ENCODE measurements at regions not wholly inside any gene's neighbourhood (a gene's known extent, or its start where the extent isn't known, plus 50 kb on each side); places are given as distances from the start of the nearest gene placed in this dataset.

DNA sequence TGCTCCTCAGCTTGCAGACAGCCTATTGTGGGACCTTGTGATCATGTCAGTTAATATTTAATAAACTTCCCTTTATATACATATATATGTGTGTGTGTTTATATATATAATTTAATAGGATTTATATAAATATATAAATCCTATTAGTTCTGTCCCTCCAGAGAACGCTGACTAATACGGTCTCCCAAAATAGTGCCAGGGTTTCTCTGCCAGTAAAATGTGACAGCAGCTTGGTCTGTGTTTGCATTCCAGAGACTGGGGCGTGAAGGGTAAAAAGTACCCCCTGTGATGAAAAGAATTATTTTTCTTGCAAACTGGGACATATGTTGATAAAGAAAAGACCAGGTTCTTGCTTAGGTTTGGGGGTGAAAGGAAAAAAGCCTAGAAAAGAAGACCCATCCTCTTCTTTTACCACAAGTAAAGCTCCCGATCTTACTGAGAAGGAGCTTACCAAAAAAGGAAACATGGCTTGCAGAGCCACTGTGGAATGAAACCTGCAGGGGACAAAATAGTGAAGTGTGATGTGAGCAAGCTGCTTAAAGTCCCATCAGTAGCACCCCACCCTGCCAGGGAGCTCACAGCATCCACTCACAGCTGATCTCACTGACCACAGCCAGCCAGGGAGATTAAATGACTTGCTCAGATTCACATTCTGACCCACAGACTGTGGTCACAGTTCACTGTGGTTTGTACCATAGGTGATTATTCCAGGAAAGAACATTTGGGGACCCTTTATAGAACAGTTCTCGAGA, 110.9 kb upstream of the RMP24 start:
- no peaks in the 10 kb centered on the region for H3K27me3 ChIP-seq (ENCODE audit: low read depth)
- TF ChIP-seq, protein P1, sequence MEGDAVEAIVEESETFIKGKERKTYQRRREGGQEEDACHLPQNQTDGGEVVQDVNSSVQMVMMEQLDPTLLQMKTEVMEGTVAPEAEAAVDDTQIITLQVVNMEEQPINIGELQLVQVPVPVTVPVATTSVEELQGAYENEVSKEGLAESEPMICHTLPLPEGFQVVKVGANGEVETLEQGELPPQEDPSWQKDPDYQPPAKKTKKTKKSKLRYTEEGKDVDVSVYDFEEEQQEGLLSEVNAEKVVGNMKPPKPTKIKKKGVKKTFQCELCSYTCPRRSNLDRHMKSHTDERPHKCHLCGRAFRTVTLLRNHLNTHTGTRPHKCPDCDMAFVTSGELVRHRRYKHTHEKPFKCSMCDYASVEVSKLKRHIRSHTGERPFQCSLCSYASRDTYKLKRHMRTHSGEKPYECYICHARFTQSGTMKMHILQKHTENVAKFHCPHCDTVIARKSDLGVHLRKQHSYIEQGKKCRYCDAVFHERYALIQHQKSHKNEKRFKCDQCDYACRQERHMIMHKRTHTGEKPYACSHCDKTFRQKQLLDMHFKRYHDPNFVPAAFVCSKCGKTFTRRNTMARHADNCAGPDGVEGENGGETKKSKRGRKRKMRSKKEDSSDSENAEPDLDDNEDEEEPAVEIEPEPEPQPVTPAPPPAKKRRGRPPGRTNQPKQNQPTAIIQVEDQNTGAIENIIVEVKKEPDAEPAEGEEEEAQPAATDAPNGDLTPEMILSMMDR (IDR thresholded peaks at IDR 0.05; ENCODE audit: borderline replicate concordance), result peak; percentile 4
- H3K4me1 ChIP-seq, result peaks cover 11% of the 10 kb centered on the region
- peak; percentile 30 for DNase-seq
- H3K27ac ChIP-seq (replicated peaks), result peak overlapping the region; percentile 83
- intact Hi-C loops (cut with micrococcal nuclease), result no loop called here
- H3K36me3 ChIP-seq, result no peaks in the 10 kb centered on the region
- peaks cover 3% of the 10 kb centered on the region for H3K9me3 ChIP-seq (replicated peaks)
- H3K4me3 ChIP-seq, result peak overlapping the region; percentile 50

DNA sequence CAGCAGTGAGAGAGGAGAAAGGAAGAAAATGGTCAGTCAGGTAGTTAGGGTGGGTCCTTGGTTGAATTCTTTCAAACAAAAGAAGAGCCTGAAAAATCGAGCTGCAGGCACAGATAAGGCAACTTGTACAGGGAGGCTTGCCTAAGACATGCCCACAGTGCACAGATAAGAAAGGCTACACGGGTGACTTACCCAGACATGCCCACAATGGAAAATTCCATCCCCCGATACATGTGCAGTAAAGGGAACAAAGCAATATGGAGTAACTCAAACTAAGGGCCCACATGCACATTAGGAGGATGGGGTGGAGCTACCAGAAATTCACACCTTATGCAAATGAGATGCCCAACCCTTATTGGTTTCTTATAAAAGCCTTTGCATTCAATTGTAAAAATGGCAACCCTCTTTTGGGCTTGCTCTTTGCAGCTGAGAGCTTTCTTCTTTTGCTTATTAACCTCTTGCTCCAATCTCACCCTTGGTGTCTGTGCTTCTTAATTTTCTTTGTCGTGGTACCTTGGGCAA, 110.3 kb upstream of the RMP24 start:
- Histone ChIP-seq H3K27ac (replicated peaks) (peak overlapping the region; percentile 83), H3K4me1 (peaks cover 11% of the 10 kb centered on the region), H3K36me3 (no peaks in the 10 kb centered on the region), H3K9me3 (replicated peaks) (no peaks in the 10 kb centered on the region), H3K4me3 (peak overlapping the region; percentile 50), H3K27me3 (ENCODE audit: low read depth) (no peaks in the 10 kb centered on the region)
- TF ChIP-seq, protein P1 (IDR thresholded peaks at IDR 0.05; ENCODE audit: borderline replicate concordance), result no peak
- intact Hi-C loops (cut with micrococcal nuclease), result no loop called here
- DNase-seq, result no peak

DNA sequence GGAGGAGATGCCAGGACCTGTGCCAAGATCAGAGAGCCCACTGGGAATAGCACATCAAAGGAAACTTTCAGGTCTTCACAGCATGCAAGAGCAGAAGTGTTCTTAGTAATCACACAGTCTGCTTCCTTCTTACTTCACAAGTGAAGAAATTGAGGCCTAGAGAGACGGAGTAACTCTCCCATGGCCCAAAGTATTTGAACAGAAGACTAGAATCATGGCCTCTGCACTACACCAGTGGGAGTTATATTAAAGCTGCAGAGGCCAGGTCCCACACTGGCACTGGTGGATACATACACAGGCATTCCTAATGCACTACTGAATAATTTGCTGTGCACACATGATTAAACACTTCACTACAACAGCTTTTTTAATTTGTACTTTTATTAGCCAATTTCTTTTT, 107.6 kb upstream of the RMP24 start:
- Histone ChIP-seq H3K36me3 (no peaks in the 10 kb centered on the region), H3K9me3 (replicated peaks) (no peaks in the 10 kb centered on the region), H3K4me3 (no peak overlapping the region), H3K27ac (replicated peaks) (no peak overlapping the region), H3K27me3 (ENCODE audit: low read depth) (no peaks in the 10 kb centered on the region), H3K4me1 (peaks cover 11% of the 10 kb centered on the region)
- no peak for DNase-seq
- TF ChIP-seq, protein P1 (IDR thresholded peaks at IDR 0.05; ENCODE audit: borderline replicate concordance), result no peak
- intact Hi-C loops (cut with micrococcal nuclease), result no loop called here

DNA sequence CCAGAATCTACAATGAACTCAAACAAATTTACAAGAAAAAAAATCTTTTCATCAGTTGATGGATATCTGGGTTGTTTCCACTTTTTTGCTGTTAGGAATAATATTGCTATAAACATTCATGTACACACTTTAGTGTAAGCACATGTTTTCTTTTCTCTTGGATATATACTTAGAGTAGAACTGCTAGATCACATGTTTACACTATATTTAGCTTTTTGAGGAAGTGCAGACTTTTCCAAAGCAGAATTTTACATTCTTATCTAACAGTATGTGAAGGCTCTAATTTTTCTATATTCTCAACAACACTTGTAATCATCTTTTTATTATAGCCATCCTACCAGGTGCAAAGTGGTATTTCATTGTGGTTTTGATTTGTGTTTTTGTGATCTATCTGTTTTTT, 103.6 kb upstream of the RMP24 start:
- Histone ChIP-seq H3K9me3 (replicated peaks) (peaks cover 8% of the 10 kb centered on the region), H3K27me3 (ENCODE audit: low read depth) (no peaks in the 10 kb centered on the region), H3K4me1 (no peaks in the 10 kb centered on the region), H3K27ac (replicated peaks) (no peak overlapping the region), H3K36me3 (no peaks in the 10 kb centered on the region), H3K4me3 (no peak overlapping the region)
- no peak for DNase-seq
- intact Hi-C loops (cut with micrococcal nuclease), result no loop called here
- TF ChIP-seq, protein P1 (IDR thresholded peaks at IDR 0.05; ENCODE audit: borderline replicate concordance), result no peak

DNA sequence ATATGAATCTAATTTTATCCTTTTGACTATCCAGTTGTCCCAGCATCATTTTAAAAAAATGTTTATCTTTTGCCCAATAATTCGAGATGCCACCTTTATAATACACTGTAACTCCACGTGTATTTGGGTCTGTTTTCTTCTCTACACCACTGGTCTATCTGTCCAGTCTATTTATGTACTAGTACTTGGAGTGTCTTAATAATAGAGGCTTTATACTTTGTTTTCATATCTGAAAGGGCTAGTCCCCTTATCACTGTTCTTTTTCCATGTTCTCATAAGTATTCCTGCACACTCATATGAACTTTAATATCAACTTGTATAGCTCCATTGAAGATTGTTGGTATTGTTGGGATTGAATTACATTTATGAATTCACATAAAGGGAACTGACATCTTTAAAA, 101.1 kb upstream of the RMP24 start:
- Histone ChIP-seq H3K36me3 (no peaks in the 10 kb centered on the region), H3K9me3 (replicated peaks) (peaks cover 8% of the 10 kb centered on the region), H3K4me3 (no peak overlapping the region), H3K27me3 (ENCODE audit: low read depth) (no peaks in the 10 kb centered on the region), H3K27ac (replicated peaks) (no peak overlapping the region), H3K4me1 (no peaks in the 10 kb centered on the region)
- intact Hi-C loops (cut with micrococcal nuclease), result no loop called here
- TF ChIP-seq, protein P1 (IDR thresholded peaks at IDR 0.05; ENCODE audit: borderline replicate concordance), result no peak
- DNase-seq, result no peak
